WTC11 (cell line): ENCODE measurements at regions not wholly inside any gene's neighbourhood (a gene's known extent, or its start where the extent isn't known, plus 50 kb on each side); places are given as distances from the start of the nearest gene placed in this dataset.

ENCODE experiments used
- ATAC-seq: fragments of 200-7000 bp; cut with Tn5 transposase; 2 replicates; pipeline ENCODE4 v1.10.0; 2021; ENCODE audit warnings: mild to moderate bottlenecking, moderate library complexity
- CTCF ChIA-PET: fragments of 300-600 bp; sonication (Branson Sonifier 250); formaldehyde crosslinking; loops from one replicate; lab custom pipeline; 2021; ENCODE audit warnings: antibody characterized with exemption; lab: Charles Lee
- POLR2A ChIA-PET: fragments of 350-600 bp; sonication (Branson Sonifier 250); formaldehyde crosslinking; loops from one replicate; lab custom pipeline; 2021; ENCODE audit warnings: antibody characterized with exemption; lab: Charles Lee
- DNase-seq: peaks from one replicate; pipeline ENCODE4 v3.0.0; 2021; ENCODE audit warnings: low spot score
- H3K27ac Mint-ChIP-seq: 2 replicates; pipeline ENCODE4 v1.8.0; 2021; ENCODE audit warnings: mixed read lengths
- H3K27me3 Mint-ChIP-seq: 2 replicates; pipeline ENCODE4 v1.8.0; 2021; ENCODE audit warnings: low read depth, mild to moderate bottlenecking, moderate library complexity, mixed read lengths
- H3K36me3 Mint-ChIP-seq: 2 replicates; pipeline ENCODE4 v1.8.0; 2021; ENCODE audit warnings: mixed read lengths
- H3K4me1 Mint-ChIP-seq: 2 replicates; pipeline ENCODE4 v1.8.0; 2022; ENCODE audit warnings: mixed read lengths
- H3K4me3 Mint-ChIP-seq: 2 replicates; pipeline ENCODE4 v1.8.0; 2021; ENCODE audit warnings: mild to moderate bottlenecking, moderate library complexity, mixed read lengths
- H3K9me3 Mint-ChIP-seq: 2 replicates; pipeline ENCODE4 v1.8.0; 2021; ENCODE audit warnings: mixed read lengths
- CTCF ChIP-seq: fragments of 200-600 bp; IDR thresholded peaks from 2 replicates; pipeline ENCODE4 v1.8.0; 2022; ENCODE audit warnings: antibody characterized with exemption
- ERG ChIP-seq: fragments of 250-450 bp; sonication (Bioruptor Pico); IDR thresholded peaks from 2 replicates; pipeline ENCODE4 v1.8.0; 2021; ENCODE audit warnings: mild to moderate bottlenecking
- FOXK1 ChIP-seq: sonication (generic); formaldehyde crosslinking; IDR thresholded peaks from 2 replicates; pipeline ENCODE4 v1.8.0; 2022; ENCODE audit warnings: mild to moderate bottlenecking, moderate library complexity, missing genetic modification reagents
- FOXP1 ChIP-seq: sonication (generic); formaldehyde crosslinking; IDR thresholded peaks from 2 replicates; pipeline ENCODE4 v1.8.0; 2022; ENCODE audit warnings: missing genetic modification reagents, mild to moderate bottlenecking, moderate library complexity, borderline replicate concordance
- GTF2I ChIP-seq: fragments of 250-450 bp; sonication (Bioruptor Pico); conservative IDR thresholded peaks from 2 replicates; pipeline ENCODE4 v1.4.0; 2021; ENCODE audit warnings: mild to moderate bottlenecking
- IRF2 ChIP-seq: sonication (generic); formaldehyde crosslinking; IDR thresholded peaks from 2 replicates; pipeline ENCODE4 v1.8.0; 2022; ENCODE audit warnings: low read depth, missing genetic modification reagents, borderline replicate concordance
- MAX ChIP-seq: sonication (generic); formaldehyde crosslinking; IDR thresholded peaks from 2 replicates; pipeline ENCODE4 v1.8.0; 2022; ENCODE audit warnings: mild to moderate bottlenecking, missing genetic modification reagents
- MYBL2 ChIP-seq: sonication (generic); formaldehyde crosslinking; IDR thresholded peaks from 2 replicates; pipeline ENCODE4 v1.8.1; 2023; ENCODE audit warnings: mild to moderate bottlenecking, moderate library complexity, missing genetic modification reagents
- OVOL2 ChIP-seq: fragments of 250-450 bp; sonication (Bioruptor Pico); IDR thresholded peaks from 2 replicates; pipeline ENCODE4 v1.9.0; 2021; ENCODE audit warnings: mild to moderate bottlenecking, borderline replicate concordance
- RELA ChIP-seq: sonication (generic); formaldehyde crosslinking; IDR thresholded peaks from 2 replicates; pipeline ENCODE4 v1.8.1; 2022; ENCODE audit warnings: missing genetic modification reagents, mild to moderate bottlenecking, borderline replicate concordance
- SMAD4 ChIP-seq: sonication (generic); formaldehyde crosslinking; IDR thresholded peaks from 2 replicates; pipeline ENCODE4 v1.8.0; 2022; ENCODE audit warnings: mild to moderate bottlenecking, missing genetic modification reagents
- SOX15 ChIP-seq: fragments of 250-450 bp; sonication (Bioruptor Pico); IDR thresholded peaks from 2 replicates; pipeline ENCODE4 v1.9.0; 2021; ENCODE audit warnings: mild to moderate bottlenecking
- TEAD4 ChIP-seq: sonication (generic); formaldehyde crosslinking; IDR thresholded peaks from 2 replicates; pipeline ENCODE4 v1.8.0; 2022; ENCODE audit warnings: mild to moderate bottlenecking, missing genetic modification reagents
- TP53 ChIP-seq: sonication (generic); formaldehyde crosslinking; IDR thresholded peaks from 2 replicates; pipeline ENCODE4 v1.8.1; 2023; ENCODE audit warnings: mild to moderate bottlenecking, missing genetic modification reagents
- ZBTB43 ChIP-seq: sonication (generic); formaldehyde crosslinking; IDR thresholded peaks from 2 replicates; pipeline ENCODE4 v1.8.1; 2023; ENCODE audit warnings: mild to moderate bottlenecking, missing genetic modification reagents
- ZNF219 ChIP-seq: sonication (generic); formaldehyde crosslinking; IDR thresholded peaks from 2 replicates; pipeline ENCODE4 v1.8.0; 2023; ENCODE audit warnings: missing genetic modification reagents, mild to moderate bottlenecking, borderline replicate concordance
- ZNF317 ChIP-seq: sonication (generic); formaldehyde crosslinking; IDR thresholded peaks from 2 replicates; pipeline ENCODE4 v1.8.1; 2023; ENCODE audit warnings: low read depth, mild to moderate bottlenecking, moderate library complexity, missing genetic modification reagents, borderline replicate concordance
- ZNF396 ChIP-seq: fragments of 250-450 bp; sonication (Bioruptor Pico); IDR thresholded peaks from 2 replicates; pipeline ENCODE4 v1.8.0; 2021; ENCODE audit warnings: mild to moderate bottlenecking, moderate library complexity, borderline replicate concordance
- ZNF416 ChIP-seq: fragments of 250-450 bp; sonication (Bioruptor Pico); IDR thresholded peaks from 2 replicates; pipeline ENCODE4 v1.9.0; 2021; ENCODE audit warnings: mild to moderate bottlenecking, inconsistent platforms
- TF ChIP-seq, protein P1 (sequence below): sonication (generic); formaldehyde crosslinking; IDR thresholded peaks from 2 replicates; pipeline ENCODE4 v1.8.1; 2022; ENCODE audit warnings: mild to moderate bottlenecking, missing genetic modification reagents, moderate library complexity, borderline replicate concordance
- TF ChIP-seq, protein P2 (sequence below): sonication (generic); formaldehyde crosslinking; conservative IDR thresholded peaks from 2 replicates; pipeline ENCODE4 v1.8.1; 2022; ENCODE audit warnings: mild to moderate bottlenecking, missing genetic modification reagents
- TF ChIP-seq, protein P3 (sequence below): sonication (generic); formaldehyde crosslinking; IDR thresholded peaks from 2 replicates; pipeline ENCODE4 v1.8.1; 2023; ENCODE audit warnings: mild to moderate bottlenecking, moderate library complexity, missing genetic modification reagents
- TF ChIP-seq, protein P4 (sequence below): fragments of 250-450 bp; sonication (Bioruptor Pico); conservative IDR thresholded peaks from 2 replicates; pipeline ENCODE4 v1.9.0; 2021; ENCODE audit warnings: mild to moderate bottlenecking

DNA sequence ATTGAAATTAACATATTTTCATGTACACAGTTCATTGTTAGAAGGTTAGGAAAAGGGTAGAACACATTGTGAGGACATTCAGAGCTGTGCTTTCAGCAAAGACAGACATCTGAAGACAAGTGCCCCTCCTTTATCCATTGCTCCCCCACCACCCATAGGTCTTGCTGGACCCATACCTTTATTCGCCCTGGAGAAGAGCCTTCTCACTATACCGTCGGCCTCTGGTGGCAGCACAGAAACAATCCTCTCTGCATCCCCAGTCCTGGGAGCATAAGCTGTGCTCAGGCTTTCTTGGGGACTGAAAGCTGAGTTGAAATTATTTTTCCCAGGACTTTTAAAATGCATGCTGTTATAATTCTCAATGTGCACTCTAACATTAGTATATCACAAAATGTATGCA is 372.3 kb downstream of the EPHA7 start:
- peak; percentile 31 for DNase-seq
- ChIA-PET CTCF (interaction anchor here (0.6 to 1.4 kb wide), 3 partner anchors 370 to 376 kb away, joined by 3 to 6 read pairs (median 3); partner anchors contain the start of gene EPHA7), POLR2A (no interaction called here)
- TF ChIP-seq GTF2I, result no peak
- no peak for TF ChIP-seq SOX15 (CRISPR knock-in tag)
- TF ChIP-seq, protein P1, sequence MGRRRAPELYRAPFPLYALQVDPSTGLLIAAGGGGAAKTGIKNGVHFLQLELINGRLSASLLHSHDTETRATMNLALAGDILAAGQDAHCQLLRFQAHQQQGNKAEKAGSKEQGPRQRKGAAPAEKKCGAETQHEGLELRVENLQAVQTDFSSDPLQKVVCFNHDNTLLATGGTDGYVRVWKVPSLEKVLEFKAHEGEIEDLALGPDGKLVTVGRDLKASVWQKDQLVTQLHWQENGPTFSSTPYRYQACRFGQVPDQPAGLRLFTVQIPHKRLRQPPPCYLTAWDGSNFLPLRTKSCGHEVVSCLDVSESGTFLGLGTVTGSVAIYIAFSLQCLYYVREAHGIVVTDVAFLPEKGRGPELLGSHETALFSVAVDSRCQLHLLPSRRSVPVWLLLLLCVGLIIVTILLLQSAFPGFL (CRISPR knock-in tag), result no peak
- TF ChIP-seq ZNF317 (CRISPR knock-in tag), result 0 out of 2 replicates have a peak, but pooled peaks have one; percentile 45
- H3K36me3 Mint-ChIP-seq, result no peaks in the 10 kb centered on the region
- no peaks in the 10 kb centered on the region for H3K9me3 Mint-ChIP-seq
- peaks cover 42% of the 10 kb centered on the region for H3K4me1 Mint-ChIP-seq
- H3K27ac Mint-ChIP-seq, result no peak overlapping the region
- H3K27me3 Mint-ChIP-seq, result no peaks in the 10 kb centered on the region
- peak; percentile 93 for ATAC-seq
- H3K4me3 Mint-ChIP-seq, result no peak overlapping the region

DNA sequence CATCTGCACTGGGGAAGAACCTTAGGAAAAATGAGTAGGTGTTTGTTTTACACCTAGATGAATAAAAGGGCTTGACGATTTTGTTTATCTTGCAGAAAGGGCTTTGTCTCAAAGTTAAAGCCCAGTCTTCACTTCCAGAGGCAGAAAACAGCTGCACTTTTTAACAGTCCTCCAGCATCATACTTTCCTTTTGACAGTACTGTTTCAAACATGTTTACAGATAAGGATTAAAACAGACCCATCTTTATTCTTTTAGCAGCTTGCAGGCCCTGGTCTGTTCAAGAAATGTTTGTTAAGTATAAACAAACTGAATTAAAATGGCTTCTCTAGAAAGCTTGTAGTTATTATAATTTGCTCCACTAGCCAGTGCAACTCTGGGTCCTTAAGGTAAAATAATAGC is 374.2 kb downstream of the EPHA7 start:
- H3K4me1 Mint-ChIP-seq, result peaks cover 49% of the 10 kb centered on the region
- H3K36me3 Mint-ChIP-seq, result no peaks in the 10 kb centered on the region
- no peak for ATAC-seq
- POLR2A ChIA-PET, result no interaction called here
- TF ChIP-seq TEAD4 (CRISPR knock-in tag), result no peak
- no peak for TF ChIP-seq ERG (CRISPR knock-in tag)
- TF ChIP-seq, protein P2, sequence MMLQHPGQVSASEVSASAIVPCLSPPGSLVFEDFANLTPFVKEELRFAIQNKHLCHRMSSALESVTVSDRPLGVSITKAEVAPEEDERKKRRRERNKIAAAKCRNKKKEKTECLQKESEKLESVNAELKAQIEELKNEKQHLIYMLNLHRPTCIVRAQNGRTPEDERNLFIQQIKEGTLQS (CRISPR knock-in tag), result no peak
- TF ChIP-seq MYBL2 (CRISPR knock-in tag), result no peak
- TF ChIP-seq MAX (CRISPR knock-in tag), result no peak
- no peak for TF ChIP-seq SMAD4 (CRISPR knock-in tag)
- TF ChIP-seq, protein P3, sequence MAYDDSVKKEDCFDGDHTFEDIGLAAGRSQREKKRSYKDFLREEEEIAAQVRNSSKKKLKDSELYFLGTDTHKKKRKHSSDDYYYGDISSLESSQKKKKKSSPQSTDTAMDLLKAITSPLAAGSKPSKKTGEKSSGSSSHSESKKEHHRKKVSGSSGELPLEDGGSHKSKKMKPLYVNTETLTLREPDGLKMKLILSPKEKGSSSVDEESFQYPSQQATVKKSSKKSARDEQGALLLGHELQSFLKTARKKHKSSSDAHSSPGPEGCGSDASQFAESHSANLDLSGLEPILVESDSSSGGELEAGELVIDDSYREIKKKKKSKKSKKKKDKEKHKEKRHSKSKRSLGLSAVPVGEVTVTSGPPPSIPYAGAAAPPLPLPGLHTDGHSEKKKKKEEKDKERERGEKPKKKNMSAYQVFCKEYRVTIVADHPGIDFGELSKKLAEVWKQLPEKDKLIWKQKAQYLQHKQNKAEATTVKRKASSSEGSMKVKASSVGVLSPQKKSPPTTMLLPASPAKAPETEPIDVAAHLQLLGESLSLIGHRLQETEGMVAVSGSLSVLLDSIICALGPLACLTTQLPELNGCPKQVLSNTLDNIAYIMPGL (CRISPR knock-in tag), result no peak
- no peak for TF ChIP-seq RELA (CRISPR knock-in tag)
- no peak for TF ChIP-seq IRF2 (CRISPR knock-in tag)
- TF ChIP-seq ZNF416 (CRISPR knock-in tag), result no peak
- TF ChIP-seq, all 79 proteins: peak for 0
- Mint-ChIP-seq H3K4me3 (no peak overlapping the region), H3K9me3 (no peaks in the 10 kb centered on the region), H3K27me3 (no peaks in the 10 kb centered on the region), H3K27ac (no peak overlapping the region)
- CTCF ChIA-PET, result interaction anchor here (1.0 to 1.7 kb wide), 2 partner anchors 8 to 373 kb away, joined by 3 to 4 read pairs; no protein-coding TSS in a partner anchor
- no peak for DNase-seq

GRCh38 chr6:93040375-93040774 is 379.0 kb downstream of the EPHA7 start:
- H3K4me1 Mint-ChIP-seq, result peaks cover 29% of the 10 kb centered on the region
- no peak for ATAC-seq
- ChIA-PET POLR2A (no interaction called here), CTCF (interaction anchor here (0.8 kb wide), 1 partner anchor 383 kb away, joined by 3 read pairs; no protein-coding TSS in a partner anchor)
- no peak overlapping the region for H3K4me3 Mint-ChIP-seq
- DNase-seq, result no peak
- H3K9me3 Mint-ChIP-seq, result peaks cover 28% of the 10 kb centered on the region
- no peaks in the 10 kb centered on the region; the same call in 1 of the 2 replicates for H3K27me3 Mint-ChIP-seq
- peaks cover 23% of the 10 kb centered on the region for H3K36me3 Mint-ChIP-seq
- no peak overlapping the region for H3K27ac Mint-ChIP-seq
- TF ChIP-seq FOXP1 (CRISPR knock-in tag), result no peak
- no peak for TF ChIP-seq TP53 (CRISPR knock-in tag)
- no peak for TF ChIP-seq FOXK1 (CRISPR knock-in tag)
- TF ChIP-seq ZNF396 (CRISPR knock-in tag), result no peak
- TF ChIP-seq, protein P4, sequence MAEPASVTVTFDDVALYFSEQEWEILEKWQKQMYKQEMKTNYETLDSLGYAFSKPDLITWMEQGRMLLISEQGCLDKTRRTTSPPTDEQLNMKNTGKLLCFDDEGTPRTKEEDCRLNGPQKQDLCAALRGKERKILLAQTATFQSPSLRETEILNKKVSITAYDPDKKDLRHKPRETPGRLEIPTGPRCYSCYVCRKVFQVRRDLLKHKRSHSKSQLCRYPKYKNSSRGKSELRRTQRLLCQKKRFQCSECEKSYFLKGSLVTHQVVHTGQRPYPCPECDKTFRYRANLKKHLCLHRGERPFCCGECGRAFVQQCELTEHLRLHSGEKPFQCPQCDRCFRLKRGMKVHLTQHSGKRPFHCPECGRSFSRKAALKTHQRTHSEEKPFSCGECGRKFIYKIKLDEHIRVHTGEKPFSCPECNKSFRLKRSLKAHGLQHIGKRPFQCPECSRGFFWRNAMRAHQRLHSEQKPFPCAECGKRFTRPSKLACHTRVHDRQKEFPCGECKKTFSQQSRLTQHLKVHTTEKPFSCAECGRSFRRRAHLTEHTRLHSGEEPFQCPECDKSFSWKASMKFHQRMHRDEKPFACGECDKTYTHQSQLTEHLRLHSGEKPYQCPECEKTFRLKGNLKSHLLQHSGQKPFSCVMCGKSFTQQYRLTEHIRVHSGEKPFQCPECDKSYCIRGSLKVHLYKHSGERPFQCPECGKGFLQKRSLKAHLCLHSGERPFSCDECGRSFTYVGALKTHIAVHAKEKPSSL (CRISPR knock-in tag), result no peak
- no peak for TF ChIP-seq ZBTB43 (CRISPR knock-in tag)
- no peak for TF ChIP-seq OVOL2
- no peak for TF ChIP-seq CTCF
- TF ChIP-seq ZNF219 (CRISPR knock-in tag), result no peak
